ENCODE measurements at regions not wholly inside any gene's neighbourhood (a gene's known extent, or its start where the extent isn't known, plus 50 kb on each side); places are given as distances from the start of the nearest gene placed in this dataset.

DNA sequence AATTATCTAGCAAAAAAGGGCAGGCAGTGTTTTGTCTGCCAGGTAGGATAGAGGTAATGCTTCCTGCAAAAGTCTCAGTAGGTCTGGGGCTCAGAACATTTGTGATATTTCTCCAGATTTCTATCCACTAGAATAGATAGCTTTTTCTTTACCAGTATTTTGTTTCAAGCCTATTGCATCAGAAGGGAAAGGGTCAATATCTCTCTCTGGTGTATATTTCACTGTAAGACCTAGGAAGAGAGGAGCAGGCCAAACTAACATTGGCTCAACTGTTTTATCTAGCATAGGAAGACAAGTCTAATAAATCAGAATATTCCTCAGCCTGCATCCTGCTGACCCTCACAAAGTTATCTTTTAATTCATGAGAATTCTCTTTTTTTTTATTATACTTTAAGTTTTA lies 106.7 kb upstream of the DAAM1 start:
- no peak for DNase-seq

DNA sequence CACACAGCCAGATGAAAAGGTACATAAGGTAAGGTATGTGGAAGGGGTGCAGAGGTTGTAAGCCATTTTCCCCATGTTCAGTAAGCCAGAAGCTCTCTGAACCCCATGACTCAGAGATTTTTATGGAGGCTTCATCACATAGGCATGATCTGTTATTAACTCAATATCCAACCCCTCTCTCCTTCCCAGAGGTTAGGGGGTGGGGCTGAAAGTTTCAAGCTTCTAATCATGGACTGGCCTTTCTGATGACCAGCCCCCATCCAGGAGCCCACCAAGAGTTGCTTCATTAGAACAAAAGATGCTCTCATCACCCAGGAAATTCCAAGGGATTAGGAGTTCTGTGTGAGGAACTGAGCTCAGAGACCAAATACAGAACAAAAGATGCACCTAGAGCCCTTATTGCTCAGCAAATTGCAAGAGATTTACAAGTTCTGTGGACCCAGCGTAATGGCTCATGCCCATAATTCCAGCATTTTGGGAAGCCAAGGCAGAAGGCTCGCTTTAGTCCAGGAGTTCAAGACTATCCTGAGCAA lies 103.2 kb upstream of the DAAM1 start:
- no peak for DNase-seq

DNA sequence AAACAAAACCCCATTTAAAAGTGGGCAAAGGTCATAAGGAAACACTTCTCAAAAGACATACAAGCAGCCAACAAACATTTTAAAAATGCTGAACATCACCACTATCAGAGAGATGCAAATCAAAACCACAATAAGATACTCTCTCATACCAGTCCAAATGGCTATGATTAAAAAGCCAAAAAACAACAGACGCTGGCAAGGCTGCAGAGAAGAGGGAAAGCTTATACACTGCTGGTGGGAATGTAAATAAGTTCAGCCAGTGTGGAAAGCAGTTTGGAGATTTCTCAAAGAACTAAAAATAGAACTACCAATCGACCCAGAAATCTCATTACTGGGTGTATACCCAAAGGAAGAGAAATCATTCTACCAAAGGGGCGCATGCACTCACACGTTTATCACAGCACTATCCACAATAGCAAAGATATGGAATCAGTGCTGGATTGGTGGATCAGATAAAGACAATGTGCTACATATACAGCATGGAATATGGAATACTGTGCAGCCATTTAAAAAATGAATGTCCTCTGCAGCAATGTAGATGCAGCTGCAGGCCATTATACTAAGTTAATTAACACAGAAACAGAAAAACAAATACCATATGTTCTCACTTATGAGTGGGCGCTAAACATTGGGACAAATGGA lies 102.1 kb upstream of the DAAM1 start:
- DNase-seq: no peak

DNA sequence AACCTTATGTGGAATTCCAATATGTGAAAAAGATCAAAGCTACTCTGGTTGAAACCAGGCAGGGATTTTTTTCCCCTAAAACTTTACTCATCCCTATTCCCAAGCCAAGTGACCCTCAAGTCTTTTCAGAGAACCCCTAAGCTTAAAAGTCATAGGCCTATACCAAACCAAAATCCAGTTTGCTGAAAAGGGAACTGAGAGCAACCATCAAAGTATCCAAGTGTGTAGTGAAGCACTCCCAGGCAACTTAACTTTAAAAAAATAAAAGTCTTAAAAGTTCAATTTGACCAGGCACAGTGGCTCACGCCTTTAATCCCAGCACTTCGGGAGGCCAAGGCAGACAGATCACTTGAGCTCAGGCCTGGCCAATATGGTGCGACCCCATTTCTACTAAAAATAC lies 101.2 kb upstream of the DAAM1 start:
- no peak for DNase-seq

DNA sequence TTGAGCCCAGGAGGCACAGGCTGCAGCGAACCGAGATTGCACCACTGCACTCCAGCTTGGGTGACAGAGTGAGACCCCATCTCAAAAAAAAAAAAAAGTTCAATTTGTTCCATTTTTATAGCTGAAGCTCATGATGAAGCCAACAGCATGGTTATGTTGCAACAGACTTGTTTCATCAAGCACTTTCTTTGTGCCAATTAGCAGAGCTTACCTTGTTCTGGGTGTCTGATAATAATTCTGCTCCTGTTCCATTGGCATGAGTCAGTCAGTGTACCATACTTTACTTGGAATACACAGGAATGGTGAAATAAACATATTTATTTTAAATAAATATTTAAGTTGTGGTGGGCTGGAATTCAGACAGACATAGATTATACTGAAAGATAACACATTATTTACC lies 100.8 kb upstream of the DAAM1 start:
- DNase-seq: no peak

DNA sequence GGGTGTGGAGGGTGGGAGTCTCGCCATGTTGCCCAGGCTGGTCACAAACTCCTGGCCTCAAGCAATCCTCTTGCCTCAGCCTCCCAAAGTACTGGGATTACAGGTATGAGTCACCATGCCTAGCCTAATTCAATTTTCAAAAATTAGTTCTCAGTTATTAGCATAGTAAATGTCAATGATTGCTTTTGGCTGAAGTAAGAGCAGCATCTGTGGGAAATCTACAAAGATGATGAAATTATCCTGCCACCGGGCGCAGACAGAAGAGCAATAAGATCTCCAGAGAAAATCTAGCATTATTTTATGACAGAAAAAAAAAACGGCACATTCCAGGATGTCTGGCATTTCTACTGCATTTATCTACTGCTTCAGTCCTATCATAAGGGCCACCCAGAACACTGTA lies 97.9 kb upstream of the DAAM1 start:
- DNase-seq: no peak

DNA sequence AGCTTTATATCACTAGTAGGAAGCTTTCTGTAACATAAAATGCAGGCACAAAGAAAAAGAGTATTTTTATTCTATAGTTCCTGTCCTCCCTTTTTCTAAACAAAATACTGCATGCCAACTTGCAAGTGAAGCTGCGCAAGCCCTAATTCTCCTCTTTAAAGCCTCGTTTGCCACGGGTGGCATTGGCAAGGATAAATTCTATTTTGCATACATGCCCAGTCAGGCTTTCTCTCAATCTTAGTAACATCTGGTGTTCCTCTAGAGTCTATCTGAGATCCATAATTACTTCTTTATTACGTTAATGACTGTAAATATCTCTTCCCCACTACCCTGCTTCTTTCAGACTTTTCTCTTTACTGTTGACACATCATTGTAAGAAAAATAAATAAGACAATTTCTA lies 97.1 kb upstream of the DAAM1 start:
- DNase-seq: no peak

DNA sequence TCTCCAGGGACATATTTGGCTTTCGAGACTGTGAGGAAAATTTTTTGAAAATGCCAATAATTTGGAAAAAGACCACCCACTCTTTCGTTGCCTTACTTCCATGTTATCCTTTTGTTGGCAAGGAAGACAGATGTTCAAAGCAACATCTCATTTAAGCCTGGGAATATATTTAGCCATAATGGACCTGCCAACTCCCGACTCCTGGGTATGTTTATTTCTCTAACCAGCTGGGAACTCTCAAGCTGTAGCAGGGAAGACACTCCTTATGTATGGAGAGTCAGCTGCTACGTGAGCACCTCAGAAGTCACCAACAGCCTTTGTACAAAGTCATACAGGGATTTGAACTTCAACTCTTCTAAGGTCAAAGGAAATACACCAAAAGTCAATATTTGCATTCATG lies 96.5 kb upstream of the DAAM1 start:
- DNase-seq: no peak

DNA sequence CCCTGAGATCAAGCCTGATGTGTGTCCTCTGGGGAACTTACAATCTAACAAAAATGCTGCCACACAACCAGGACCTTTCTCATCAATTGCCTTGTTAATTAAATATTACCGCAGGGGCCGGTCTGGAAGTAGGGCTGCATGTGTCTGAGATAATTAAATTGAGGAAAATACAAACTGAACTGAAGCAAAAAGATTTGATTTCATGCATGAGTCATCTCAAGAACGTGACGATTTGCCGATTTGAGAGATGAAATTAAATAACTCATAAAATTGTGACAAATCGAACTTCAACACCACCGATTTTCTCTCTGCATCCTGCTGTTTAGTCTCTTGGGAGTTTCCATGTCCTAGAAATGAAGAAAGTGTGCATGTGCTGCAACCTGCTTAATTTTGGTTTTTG lies 94.6 kb upstream of the DAAM1 start:
- DNase-seq: no peak

DNA sequence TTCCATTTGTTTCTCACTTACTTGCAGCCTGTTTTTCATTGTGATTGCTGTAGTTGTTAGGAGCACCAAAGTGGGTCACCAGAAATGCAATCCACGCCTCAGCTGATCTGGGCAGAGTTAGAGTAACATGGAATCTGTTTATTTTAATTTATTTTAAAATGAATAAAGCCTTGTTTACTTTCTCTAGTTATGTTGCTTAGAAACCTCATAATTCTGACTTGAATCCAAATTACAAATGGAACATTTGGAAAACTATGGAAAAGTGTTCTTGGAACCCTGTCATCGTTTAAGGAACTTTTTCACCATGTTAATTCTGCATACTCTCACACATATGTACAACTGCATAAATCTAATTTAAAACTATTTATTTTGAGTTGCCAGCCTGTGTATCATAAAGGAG lies 92.2 kb upstream of the DAAM1 start:
- no peak for DNase-seq

DNA sequence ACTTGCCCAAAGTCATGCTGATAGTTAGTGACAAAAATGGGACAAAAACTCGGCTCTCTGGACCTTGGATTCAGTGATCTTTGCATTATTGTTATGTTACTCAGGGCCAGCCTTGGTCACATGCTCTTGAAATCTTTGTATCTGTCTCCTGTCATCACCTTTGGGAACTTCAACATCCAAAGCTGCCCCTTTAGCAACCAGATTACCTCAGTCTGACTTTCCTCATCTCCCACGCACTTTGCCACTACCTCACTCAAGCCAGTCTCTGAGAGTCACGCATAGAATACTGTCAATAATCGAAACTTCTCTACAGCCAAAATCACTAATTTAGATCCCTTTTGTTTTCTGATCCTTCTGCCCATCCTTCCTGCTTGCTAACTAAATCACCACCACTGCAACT lies 90.8 kb upstream of the DAAM1 start:
- no peak for DNase-seq

DNA sequence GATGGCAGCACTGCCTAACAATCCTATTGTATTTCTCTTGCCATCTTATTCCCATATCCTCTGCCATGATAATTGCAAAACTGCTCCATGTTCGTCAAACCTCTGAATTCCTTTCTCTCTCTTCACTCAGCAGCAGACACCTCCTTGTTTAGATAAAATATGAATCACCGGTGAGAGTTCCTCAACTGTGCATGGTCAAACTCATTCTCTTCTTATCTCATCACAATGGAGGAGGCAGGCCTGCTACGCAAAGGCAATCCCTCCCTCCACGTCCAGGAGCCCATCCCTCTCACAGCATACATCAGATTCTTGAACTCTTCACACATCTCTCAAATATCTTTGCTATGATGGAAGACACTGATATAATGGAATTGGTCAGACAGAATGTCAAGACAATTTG lies 90.1 kb upstream of the DAAM1 start:
- DNase-seq: no peak

DNA sequence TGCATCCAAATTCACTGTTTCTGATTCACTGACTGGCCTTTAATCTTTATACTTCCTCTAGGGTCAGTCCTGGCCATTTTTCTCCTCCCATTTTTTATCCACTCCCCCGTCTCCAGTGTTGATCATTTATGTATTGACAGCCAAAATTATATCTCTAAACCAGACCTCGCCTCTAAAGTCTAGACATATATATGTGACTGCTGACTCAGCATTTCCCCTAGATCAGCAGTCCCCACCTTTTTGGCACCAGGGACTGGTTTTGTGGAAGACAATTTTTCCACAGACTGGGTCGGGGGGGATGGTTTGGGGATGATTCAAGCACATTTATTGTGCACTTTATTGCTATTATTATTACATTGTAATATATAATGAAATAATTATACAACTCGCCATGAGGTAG lies 88.3 kb upstream of the DAAM1 start:
- no peak for DNase-seq

DNA sequence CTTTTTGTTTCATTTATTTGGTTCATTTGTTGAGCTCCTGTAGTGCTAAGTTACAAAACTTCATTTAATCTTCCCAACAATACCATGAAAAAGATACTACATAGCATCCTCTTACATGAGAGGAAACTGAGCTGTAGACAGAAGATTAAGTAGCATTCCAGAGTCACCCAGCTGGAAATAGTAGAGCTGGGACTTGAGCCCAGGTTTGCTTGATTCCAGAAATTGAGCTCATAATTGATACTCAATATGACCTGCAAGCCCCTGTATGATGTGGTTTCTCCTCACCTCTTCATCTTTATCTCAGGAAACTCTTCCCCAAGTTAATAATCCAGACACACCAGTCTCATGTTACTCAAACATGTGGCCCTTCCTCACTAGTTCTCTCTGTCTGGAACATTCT lies 87.0 kb upstream of the DAAM1 start:
- no peak for DNase-seq

DNA sequence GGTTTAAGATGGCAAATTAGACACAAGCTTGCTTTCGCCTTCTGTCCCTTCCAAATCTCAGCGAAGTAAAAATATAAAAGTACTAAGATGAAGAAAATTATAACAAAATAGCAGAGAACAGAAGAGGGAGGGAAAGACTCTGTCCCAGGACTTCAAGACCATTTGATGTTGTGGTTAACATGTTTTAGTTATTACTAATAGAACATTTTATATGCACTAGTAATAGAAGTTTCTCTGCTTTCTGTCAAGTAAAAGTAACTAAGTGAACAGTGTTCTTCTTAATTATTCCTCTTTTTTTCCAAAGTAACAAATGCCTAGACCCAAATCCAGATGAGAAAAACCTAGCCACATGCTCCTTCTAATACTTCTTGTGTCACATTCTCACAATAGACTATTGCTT lies 85.1 kb upstream of the DAAM1 start:
- DNase-seq: no peak

DNA sequence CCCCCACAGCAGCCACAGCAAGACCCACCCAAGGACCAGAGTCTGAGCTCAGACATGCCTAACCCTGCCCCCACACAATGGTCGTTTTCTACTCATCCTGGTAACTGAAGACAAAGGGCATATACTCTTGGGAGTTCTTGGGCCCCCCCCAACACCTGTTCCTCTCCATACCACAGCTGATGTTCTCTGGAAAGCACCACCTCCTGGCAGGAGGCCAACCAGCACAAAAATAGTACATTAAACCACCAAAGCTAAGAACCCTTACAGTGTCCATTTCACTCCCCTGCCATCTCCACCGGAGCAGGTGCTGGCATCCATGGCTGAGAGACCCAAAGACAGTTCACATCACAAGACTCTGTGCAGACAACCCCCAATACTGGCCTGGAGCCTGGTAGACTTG lies 80.6 kb upstream of the DAAM1 start:
- DNase-seq: no peak

DNA sequence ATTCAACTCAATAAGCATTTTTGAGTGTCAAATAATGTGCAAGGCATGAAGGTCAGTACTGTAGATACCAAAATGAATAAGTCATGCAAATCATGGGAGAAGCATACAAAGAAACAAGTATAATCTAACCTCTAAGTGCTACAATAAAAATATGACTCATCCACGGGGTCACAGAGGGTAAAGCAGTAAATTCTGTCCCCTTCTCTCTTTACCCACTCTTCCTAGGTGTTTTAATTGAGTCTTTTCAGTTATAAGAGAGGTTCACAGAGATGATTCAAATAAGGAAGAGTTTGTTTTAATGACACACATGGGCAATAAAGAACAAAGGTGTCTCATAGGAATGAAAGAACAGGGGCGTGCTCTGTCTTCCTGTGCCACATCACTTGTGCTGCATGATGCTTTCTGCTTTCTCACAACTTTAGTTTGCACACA lies 71.5 kb upstream of the DAAM1 start:
- no peak for DNase-seq

DNA sequence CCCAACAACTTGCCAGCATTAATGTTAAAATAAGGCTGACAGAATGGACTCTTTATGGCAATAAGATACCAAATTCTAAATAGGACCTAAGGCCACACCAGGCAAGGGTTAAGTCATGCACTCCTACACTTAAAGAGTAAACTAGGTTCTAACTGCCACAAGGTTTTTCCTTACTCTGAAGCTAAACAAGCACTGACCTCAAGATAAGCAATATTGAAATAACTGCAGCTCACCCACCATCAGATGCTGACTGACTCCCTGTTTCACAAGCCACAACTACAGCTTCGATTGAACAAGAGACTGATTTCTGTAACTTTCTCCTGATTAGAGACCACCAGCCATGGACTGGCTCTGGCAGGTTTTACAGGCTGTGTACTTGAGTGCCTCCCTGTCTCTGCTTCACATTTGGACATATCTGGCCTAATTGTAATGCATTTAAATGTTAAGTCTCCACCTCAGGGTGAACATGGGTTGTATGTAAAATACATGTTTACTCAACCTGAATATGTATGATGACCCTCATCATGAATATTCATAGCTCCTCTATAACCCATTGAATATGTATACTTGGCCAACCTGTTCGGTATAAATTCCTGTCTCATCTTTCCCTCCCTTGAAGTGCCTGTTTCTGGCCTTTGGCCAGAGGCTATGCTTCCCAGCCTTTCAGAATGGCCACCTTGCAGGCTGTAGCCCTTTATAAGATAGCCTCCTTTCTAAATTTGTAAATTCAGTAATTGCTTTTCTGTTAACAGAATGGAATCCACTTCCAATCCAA lies 70.5 kb upstream of the DAAM1 start:
- DNase-seq: no peak

DNA sequence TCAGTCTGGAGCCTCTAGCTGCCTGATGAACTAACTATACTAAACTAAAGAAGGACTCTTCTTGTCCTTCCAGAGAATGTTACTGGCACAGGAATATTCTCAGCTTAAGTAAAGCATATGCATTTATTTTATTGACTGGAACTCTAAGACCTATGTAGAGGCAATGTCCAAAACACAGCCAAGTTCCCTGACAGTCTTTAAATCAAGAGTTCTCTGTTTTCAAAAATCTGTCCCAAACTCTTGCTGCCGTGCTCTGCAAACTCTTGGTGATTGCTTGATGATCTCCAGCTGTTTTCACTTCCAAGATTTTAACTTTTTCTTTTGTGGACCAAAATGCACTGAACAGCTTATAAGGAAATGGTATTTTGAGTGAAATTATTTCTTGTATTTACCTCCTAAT lies 67.5 kb upstream of the DAAM1 start:
- no peak for DNase-seq

DNA sequence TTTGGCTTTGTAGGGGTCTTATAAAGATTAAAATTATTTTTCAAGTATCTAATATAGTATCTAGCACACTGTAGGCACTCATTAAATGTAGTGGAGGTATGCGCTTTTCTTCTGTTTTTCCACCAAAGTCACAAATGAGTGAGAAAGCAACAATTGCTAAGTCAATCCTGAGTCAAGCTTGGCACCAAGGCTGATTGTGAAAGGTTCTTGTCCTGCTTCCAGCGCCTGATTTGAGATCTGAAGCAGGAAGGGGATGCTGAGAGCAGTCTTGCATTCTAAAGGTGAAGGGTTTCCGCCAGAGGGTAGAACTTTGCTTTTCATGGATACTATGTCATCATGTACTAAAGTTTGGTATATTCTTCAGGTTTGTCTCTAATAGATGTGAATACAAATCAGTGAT lies 64.9 kb upstream of the DAAM1 start:
- no peak for DNase-seq

DNA sequence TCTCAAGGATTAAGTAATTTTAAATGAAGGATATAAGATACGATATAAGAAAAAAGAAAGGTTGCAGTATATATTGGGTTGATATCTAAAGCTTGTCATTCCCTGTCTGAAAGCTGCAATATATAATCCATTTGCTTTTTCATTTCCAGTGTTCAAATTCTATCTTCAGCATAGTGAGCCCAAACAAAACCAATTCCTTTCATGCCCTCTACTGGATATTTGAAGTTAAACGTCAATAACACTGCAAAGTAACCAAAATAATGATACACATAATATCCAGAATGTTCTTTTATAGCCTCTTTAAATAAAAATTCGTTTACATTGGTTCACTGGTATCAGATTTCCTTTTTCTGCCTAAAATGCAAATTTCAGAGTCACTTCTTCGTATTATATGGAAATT lies 64.5 kb upstream of the DAAM1 start:
- DNase-seq: no peak

DNA sequence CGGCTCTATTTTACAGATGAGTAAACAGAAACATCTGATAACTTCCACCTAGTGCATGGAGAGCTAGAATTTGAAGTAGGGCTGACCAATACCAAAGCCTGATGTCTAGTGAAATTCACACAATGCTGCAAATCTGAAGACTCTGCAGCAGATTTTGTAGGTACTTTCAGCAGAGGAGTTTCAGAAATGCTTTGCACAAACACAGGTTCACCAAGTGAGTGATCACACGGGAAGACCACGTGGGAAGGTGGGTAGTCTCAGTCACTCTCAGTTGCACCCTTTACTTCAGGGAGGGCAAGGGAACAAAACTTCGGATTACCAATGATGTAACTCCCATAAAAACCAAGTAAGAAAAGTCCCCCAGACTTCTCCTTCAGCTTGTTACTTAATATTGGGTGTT lies 63.3 kb upstream of the DAAM1 start:
- no peak for DNase-seq

DNA sequence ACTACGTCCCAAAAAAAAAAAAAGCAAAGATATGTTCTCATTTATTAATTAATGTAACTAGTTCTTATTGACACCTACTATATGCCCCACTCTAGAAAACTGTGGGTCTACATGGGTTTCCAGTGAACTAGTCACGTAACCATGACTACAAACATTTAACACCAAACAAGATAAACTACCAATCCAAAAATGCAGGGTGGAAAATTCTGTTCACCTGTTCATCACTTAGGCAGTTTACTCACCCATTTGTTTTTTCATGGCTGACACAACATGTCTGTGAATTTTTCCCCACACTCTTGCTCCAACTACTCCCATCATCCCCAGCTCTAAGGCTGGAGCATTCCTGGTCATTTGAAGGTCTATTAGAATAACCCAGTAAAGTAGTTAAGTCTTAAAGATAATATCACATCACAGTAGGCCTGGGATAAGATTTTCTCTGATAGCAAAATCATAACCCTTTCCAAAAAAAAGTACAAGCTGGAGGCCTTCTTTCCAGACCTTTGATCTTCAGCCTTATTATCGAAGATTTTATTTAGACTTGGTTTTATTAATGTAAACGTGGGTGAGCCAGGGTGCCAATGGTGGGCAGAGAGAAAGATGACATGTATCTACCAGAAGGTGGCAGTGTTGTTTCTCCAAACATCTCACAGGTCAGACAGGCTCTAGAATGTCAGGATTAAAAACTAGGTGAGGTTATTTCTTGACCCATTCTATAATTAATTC lies 61.6 kb upstream of the DAAM1 start:
- DNase-seq: no peak

DNA sequence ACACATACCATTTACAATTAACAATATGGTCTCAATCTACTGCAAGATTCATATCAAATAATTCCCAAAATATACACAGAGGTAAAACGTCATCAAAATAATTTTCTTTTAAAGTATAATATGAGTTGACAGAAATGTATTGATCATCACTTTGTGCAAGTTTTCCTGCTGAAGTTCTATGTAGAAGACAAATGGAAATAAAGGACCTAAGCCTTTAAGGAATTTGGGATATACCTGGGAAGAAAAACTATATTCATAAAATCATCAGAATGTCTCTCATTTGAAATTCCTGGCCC lies 61.1 kb upstream of the DAAM1 start:
- DNase-seq: no peak
